ENCODE measurements at regions not wholly inside any gene's neighbourhood (a gene's known extent, or its start where the extent isn't known, plus 50 kb on each side); places are given as distances from the start of the nearest gene placed in this dataset.

DNA sequence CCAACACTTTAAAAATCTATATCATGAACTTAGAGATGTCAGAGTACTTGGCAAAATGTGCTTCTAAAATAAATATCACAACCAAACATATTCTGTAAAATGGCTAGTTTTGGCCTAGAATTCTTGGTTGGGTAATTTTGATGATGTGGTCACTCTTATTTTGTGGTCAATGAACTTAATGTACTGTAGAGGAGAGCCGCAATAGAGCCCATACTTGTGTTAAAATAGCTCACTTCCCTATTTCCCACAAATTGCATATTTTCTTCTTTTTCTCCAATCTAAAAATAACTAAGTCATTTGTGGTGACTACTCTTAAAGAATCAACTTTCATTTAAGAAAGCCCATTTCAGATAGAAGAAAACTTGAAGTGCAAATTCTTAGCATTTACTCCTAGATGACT is 619.4 kb downstream of the CCER1 start:
- ChIA-PET CTCF (no interaction called here), SMC1A (ENCODE audit: uncharacterized antibody, unreplicated experiment) (no interaction called here), POLR2A (no interaction called here), RAD21 (ENCODE audit: unreplicated experiment) (no interaction called here)
- no peak overlapping the region for H3K4me3 ChIP-seq
- 52% methylated on average over 1 of the region's 1 CpG for WGBS (ENCODE audit: insufficient coverage, insufficient replicate concordance, low lambda C conversion rate, missing lambda C conversion rate)
- no peaks in the 10 kb centered on the region for H4K20me1 ChIP-seq (ENCODE audit: control insufficient read depth, insufficient read depth)
- no peak for ATAC-seq
- no peak for TF ChIP-seq SMC3 (IDR thresholded peaks at IDR 0.05; ENCODE audit: borderline replicate concordance, low read length)
- TF ChIP-seq, protein P1, sequence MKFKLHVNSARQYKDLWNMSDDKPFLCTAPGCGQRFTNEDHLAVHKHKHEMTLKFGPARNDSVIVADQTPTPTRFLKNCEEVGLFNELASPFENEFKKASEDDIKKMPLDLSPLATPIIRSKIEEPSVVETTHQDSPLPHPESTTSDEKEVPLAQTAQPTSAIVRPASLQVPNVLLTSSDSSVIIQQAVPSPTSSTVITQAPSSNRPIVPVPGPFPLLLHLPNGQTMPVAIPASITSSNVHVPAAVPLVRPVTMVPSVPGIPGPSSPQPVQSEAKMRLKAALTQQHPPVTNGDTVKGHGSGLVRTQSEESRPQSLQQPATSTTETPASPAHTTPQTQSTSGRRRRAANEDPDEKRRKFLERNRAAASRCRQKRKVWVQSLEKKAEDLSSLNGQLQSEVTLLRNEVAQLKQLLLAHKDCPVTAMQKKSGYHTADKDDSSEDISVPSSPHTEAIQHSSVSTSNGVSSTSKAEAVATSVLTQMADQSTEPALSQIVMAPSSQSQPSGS (IDR thresholded peaks at IDR 0.05; ENCODE audit: low read length): no peak
- TF ChIP-seq RUNX3 (IDR thresholded peaks at IDR 0.05; ENCODE audit: low read length): peak; percentile 29; the same call in 1 of the 2 replicates
- TF ChIP-seq, protein P2, sequence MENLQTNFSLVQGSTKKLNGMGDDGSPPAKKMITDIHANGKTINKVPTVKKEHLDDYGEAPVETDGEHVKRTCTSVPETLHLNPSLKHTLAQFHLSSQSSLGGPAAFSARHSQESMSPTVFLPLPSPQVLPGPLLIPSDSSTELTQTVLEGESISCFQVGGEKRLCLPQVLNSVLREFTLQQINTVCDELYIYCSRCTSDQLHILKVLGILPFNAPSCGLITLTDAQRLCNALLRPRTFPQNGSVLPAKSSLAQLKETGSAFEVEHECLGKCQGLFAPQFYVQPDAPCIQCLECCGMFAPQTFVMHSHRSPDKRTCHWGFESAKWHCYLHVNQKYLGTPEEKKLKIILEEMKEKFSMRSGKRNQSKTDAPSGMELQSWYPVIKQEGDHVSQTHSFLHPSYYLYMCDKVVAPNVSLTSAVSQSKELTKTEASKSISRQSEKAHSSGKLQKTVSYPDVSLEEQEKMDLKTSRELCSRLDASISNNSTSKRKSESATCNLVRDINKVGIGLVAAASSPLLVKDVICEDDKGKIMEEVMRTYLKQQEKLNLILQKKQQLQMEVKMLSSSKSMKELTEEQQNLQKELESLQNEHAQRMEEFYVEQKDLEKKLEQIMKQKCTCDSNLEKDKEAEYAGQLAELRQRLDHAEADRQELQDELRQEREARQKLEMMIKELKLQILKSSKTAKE (IDR thresholded peaks at IDR 0.05; ENCODE audit: low read depth, poor library complexity, severe bottlenecking): no peak
- intact Hi-C loops (cut with micrococcal nuclease; ENCODE audit: unreplicated experiment) (no loop called here), in situ Hi-C loops (cut with MboI) (no loop called here)
- no peak for DNase-seq (ENCODE audit: low read depth, low spot score)
- no peak overlapping the region for H3K27ac ChIP-seq (ENCODE audit: control insufficient read depth, insufficient read depth)
- no peaks in the 10 kb centered on the region for H3K79me2 ChIP-seq (ENCODE audit: control insufficient read depth, insufficient read depth, low read length)
- no peaks in the 10 kb centered on the region; the same call in 2 of the 3 replicates for H3K9me3 ChIP-seq (replicated peaks; ENCODE audit: control insufficient read depth, insufficient read depth, low read length)
- no peak overlapping the region for H3K9ac ChIP-seq (ENCODE audit: control insufficient read depth, insufficient read depth, low read length)
- H3K36me3 ChIP-seq (ENCODE audit: control insufficient read depth in 2 of 2, insufficient read depth in 2 of 2, low read length in 1 of 2): no peaks in the 10 kb centered on the region
- no peaks in the 10 kb centered on the region for H3K27me3 ChIP-seq (replicated peaks in 1 of 2; ENCODE audit: control insufficient read depth in 2 of 2, insufficient read depth in 2 of 2, low read length in 1 of 2)
- no peak overlapping the region for H3K4me2 ChIP-seq (ENCODE audit: control insufficient read depth, insufficient read depth)
- no peaks in the 10 kb centered on the region for H3K4me1 ChIP-seq (ENCODE audit: control insufficient read depth, insufficient read depth, low read length)
- no TSS peak for BruUV-seq (replicated peaks)
- no peak for FAIRE-seq
- no peak overlapping the region for H2AFZ ChIP-seq (ENCODE audit: control insufficient read depth, low read depth, low read length)

DNA sequence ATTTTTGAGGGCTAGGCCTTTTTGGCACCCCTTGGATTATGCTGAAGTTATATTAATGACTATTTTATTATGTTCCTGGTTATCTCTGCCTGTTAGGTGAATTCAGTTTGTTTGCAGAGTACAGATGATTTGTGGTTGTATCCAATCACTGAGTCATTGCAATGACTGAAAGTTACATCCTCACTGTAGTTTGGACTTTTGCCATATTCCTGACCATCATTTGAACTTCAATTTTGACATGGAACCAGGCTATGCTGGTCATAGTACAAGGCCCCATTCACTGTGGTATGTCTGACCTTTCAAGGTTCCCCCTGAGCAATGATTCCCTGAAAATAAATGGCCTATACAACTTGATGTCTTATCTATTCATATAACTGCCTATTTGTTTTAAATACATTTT is 621.0 kb downstream of the CCER1 start:
- H4K20me1 ChIP-seq (ENCODE audit: control insufficient read depth, insufficient read depth): no peaks in the 10 kb centered on the region
- H3K9ac ChIP-seq (ENCODE audit: control insufficient read depth, insufficient read depth, low read length): no peak overlapping the region
- no peak overlapping the region for H3K27ac ChIP-seq (ENCODE audit: control insufficient read depth, insufficient read depth)
- ChIA-PET CTCF (no interaction called here), RAD21 (ENCODE audit: unreplicated experiment) (no interaction called here), POLR2A (no interaction called here), SMC1A (ENCODE audit: uncharacterized antibody, unreplicated experiment) (no interaction called here)
- no peak for FAIRE-seq
- H3K27me3 ChIP-seq (replicated peaks in 1 of 2; ENCODE audit: control insufficient read depth in 2 of 2, insufficient read depth in 2 of 2, low read length in 1 of 2): no peaks in the 10 kb centered on the region
- no peak for DNase-seq (ENCODE audit: low read depth, low spot score)
- H3K79me2 ChIP-seq (ENCODE audit: control insufficient read depth, insufficient read depth, low read length): no peaks in the 10 kb centered on the region
- no peak for TF ChIP-seq SIN3A (IDR thresholded peaks at IDR 0.05; ENCODE audit: low read depth, low read length)
- TF ChIP-seq, protein P3, sequence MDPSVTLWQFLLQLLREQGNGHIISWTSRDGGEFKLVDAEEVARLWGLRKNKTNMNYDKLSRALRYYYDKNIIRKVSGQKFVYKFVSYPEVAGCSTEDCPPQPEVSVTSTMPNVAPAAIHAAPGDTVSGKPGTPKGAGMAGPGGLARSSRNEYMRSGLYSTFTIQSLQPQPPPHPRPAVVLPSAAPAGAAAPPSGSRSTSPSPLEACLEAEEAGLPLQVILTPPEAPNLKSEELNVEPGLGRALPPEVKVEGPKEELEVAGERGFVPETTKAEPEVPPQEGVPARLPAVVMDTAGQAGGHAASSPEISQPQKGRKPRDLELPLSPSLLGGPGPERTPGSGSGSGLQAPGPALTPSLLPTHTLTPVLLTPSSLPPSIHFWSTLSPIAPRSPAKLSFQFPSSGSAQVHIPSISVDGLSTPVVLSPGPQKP (IDR thresholded peaks at IDR 0.05; ENCODE audit: low read depth, low read length): no peak
- TF ChIP-seq MEF2A (IDR thresholded peaks at IDR 0.05; ENCODE audit: insufficient read depth, low read depth, low read length): no peak
- no peak for TF ChIP-seq SUZ12 (IDR thresholded peaks at IDR 0.05; ENCODE audit: unreplicated experiment)
- TF ChIP-seq YY1 (IDR thresholded peaks at IDR 0.05; ENCODE audit: low read depth, low read length): no peak
- no peak for TF ChIP-seq SREBF1 (IDR thresholded peaks at IDR 0.05; ENCODE audit: low read length)
- no peak for TF ChIP-seq SREBF2 (IDR thresholded peaks at IDR 0.05; ENCODE audit: low read length)
- no peak for TF ChIP-seq NRF1 (conservative IDR thresholded peaks at IDR 0.05; ENCODE audit: low read depth, low read length)
- no peak for TF ChIP-seq NR2C1 (IDR thresholded peaks at IDR 0.05)
- TF ChIP-seq ESRRA (IDR thresholded peaks at IDR 0.05; ENCODE audit: low read length): no peak
- TF ChIP-seq MTA3 (IDR thresholded peaks at IDR 0.05; ENCODE audit: borderline replicate concordance, low read length): no peak
- TF ChIP-seq MYB (IDR thresholded peaks at IDR 0.05; ENCODE audit: borderline replicate concordance, low read depth, low read length): no peak
- intact Hi-C loops (cut with micrococcal nuclease; ENCODE audit: unreplicated experiment) (no loop called here), in situ Hi-C loops (cut with MboI) (no loop called here)
- no peaks in the 10 kb centered on the region for H3K36me3 ChIP-seq (ENCODE audit: control insufficient read depth in 2 of 2, insufficient read depth in 2 of 2, low read length in 1 of 2)
- H3K4me1 ChIP-seq (ENCODE audit: control insufficient read depth, insufficient read depth, low read length): no peaks in the 10 kb centered on the region
- no peaks in the 10 kb centered on the region; the same call in 2 of the 3 replicates for H3K9me3 ChIP-seq (replicated peaks; ENCODE audit: control insufficient read depth, insufficient read depth, low read length)
- ATAC-seq: no peak
- no peak overlapping the region for H2AFZ ChIP-seq (ENCODE audit: control insufficient read depth, low read depth, low read length)
- no peak overlapping the region for H3K4me2 ChIP-seq (ENCODE audit: control insufficient read depth, insufficient read depth)
- no peak overlapping the region for H3K4me3 ChIP-seq
- no TSS peak for BruUV-seq (replicated peaks)

Measured in GM12878 (cell line).